Neural cell (in vitro differentiated cells): ENCODE measurements at regions not wholly inside any gene's neighbourhood (a gene's known extent, or its start where the extent isn't known, plus 50 kb on each side); places are given as distances from the start of the nearest gene placed in this dataset.

Experiments used
- H2AFZ ChIP-seq: fragments of 200-600, 300-800 bp; sonication (generic), shearing (Covaris generic); 2 replicates; pipeline ENCODE4 v1.6.0; 2014; ENCODE audit warnings: low read depth, mild to moderate bottlenecking, antibody characterized with exemption, low read length, moderate library complexity
- H3F3A ChIP-seq: fragments of 200-600 bp; shearing (Covaris generic); 2 replicates; pipeline ENCODE4 v1.6.1; 2016; ENCODE audit warnings: mild to moderate bottlenecking, moderate library complexity, mixed read lengths, antibody characterized with exemption, low read length; ENCODE audit not compliant: insufficient read depth, poor library complexity, severe bottlenecking
- H3K27ac ChIP-seq: fragments of 200-600, 300-800 bp; sonication (generic), shearing (Covaris generic); 2 replicates; pipeline ENCODE4 v1.5.1; 2014; ENCODE audit warnings: mild to moderate bottlenecking, low read length, moderate library complexity
- H3K27me3 ChIP-seq: fragments of 300-800, 200-600 bp; sonication (generic), shearing (Covaris generic); 2 replicates; pipeline ENCODE4 v1.6.0; 2014; ENCODE audit warnings: mild to moderate bottlenecking, low read depth, low read length, moderate library complexity; ENCODE audit not compliant: insufficient read depth
- H3K36me3 ChIP-seq: fragments of 300-800, 200-600 bp; sonication (generic), shearing (Covaris generic); 2 replicates; pipeline ENCODE4 v1.5.1; 2014; ENCODE audit warnings: mild to moderate bottlenecking, antibody characterized with exemption, low read length, moderate library complexity; ENCODE audit not compliant: insufficient read depth
- H3K4me2 ChIP-seq: fragments of 300-800, 200-600 bp; sonication (generic), shearing (Covaris generic); 2 replicates; pipeline ENCODE4 v1.6.0; 2014; ENCODE audit warnings: mild to moderate bottlenecking, low read length
- H3K4me3 ChIP-seq: fragments of 300-800, 200-600 bp; sonication (generic), shearing (Covaris generic); 2 replicates; pipeline ENCODE4 v1.5.1; 2014; ENCODE audit warnings: mild to moderate bottlenecking, low read length, moderate library complexity
- H3K79me2 ChIP-seq: fragments of 200-600 bp; shearing (Covaris generic); replicated peaks from 2 replicates; pipeline ENCODE4 v1.6.0; 2014; ENCODE audit warnings: mild to moderate bottlenecking, low read length, moderate library complexity; ENCODE audit not compliant: insufficient read depth
- H3K9ac ChIP-seq: fragments of 300-800, 200-600 bp; sonication (generic), shearing (Covaris generic); 2 replicates; pipeline ENCODE4 v1.6.1; 2016; ENCODE audit warnings: mild to moderate bottlenecking, low read length, mixed read lengths
- H3K9me2 ChIP-seq: fragments of 200-600 bp; shearing (Covaris generic); 2 replicates; pipeline ENCODE4 v1.6.1; 2016; ENCODE audit warnings: mild to moderate bottlenecking, low read length, mixed read lengths; ENCODE audit not compliant: insufficient read depth
- H3K9me3 ChIP-seq: fragments of 200-600, 300-800 bp; sonication (generic), shearing (Covaris generic); 2 replicates; pipeline ENCODE4 v1.6.1; 2016; ENCODE audit warnings: mild to moderate bottlenecking, mixed run types, low read length, moderate library complexity, mixed read lengths
- H4K20me1 ChIP-seq: fragments of 200-600 bp; shearing (Covaris generic); 2 replicates; pipeline ENCODE4 v1.6.1; 2016; ENCODE audit warnings: mild to moderate bottlenecking, mixed run types; ENCODE audit not compliant: insufficient read depth
- CTCF ChIP-seq: fragments of 450-650 bp; IDR thresholded peaks from 2 replicates; pipeline ENCODE4 v1.5.1; 2014; ENCODE audit warnings: antibody characterized with exemption, mild to moderate bottlenecking, moderate library complexity; ENCODE audit not compliant: poor library complexity, severe bottlenecking
- EP300 ChIP-seq: fragments of 450-650 bp; conservative IDR thresholded peaks from 2 replicates; pipeline ENCODE4 v1.6.1; 2014; ENCODE audit warnings: antibody characterized with exemption, mild to moderate bottlenecking, moderate library complexity; ENCODE audit not compliant: poor library complexity, severe bottlenecking
- EZH2 ChIP-seq: fragments of 200-600, 300-800 bp; shearing (Covaris generic), sonication (generic); IDR thresholded peaks from 2 replicates; pipeline ENCODE4 v1.6.1; 2014; ENCODE audit warnings: antibody characterized with exemption, low read length, borderline replicate concordance, mild to moderate bottlenecking; ENCODE audit not compliant: insufficient read depth, poor library complexity, severe bottlenecking
- MXI1 ChIP-seq: fragments of 450-650 bp; conservative IDR thresholded peaks from 2 replicates; pipeline ENCODE4 v1.6.1; 2014; ENCODE audit warnings: antibody characterized with exemption, mild to moderate bottlenecking; ENCODE audit not compliant: poor library complexity, severe bottlenecking
- POLR2AphosphoS5 ChIP-seq: IDR thresholded peaks from 2 replicates; pipeline ENCODE4 v1.6.1; 2012
- RAD21 ChIP-seq: fragments of 450-650 bp; conservative IDR thresholded peaks from 2 replicates; pipeline ENCODE4 v1.6.1; 2014; ENCODE audit warnings: antibody characterized with exemption, mild to moderate bottlenecking, moderate library complexity
- REST ChIP-seq: IDR thresholded peaks from 2 replicates; pipeline ENCODE4 v1.6.1; 2012; ENCODE audit warnings: borderline replicate concordance
- SMC3 ChIP-seq: fragments of 450-650 bp; conservative IDR thresholded peaks from 2 replicates; pipeline ENCODE4 v1.6.1; 2014; ENCODE audit warnings: antibody characterized with exemption, mild to moderate bottlenecking, moderate library complexity; ENCODE audit not compliant: poor library complexity
- TAF1 ChIP-seq: IDR thresholded peaks from 2 replicates; pipeline ENCODE4 v1.6.1; 2012; ENCODE audit warnings: low read depth

- TF ChIP-seq SMC3 (no peak), CTCF (no peak), EZH2 (no peak), POLR2AphosphoS5 (no peak), TAF1 (no peak), MXI1 (no peak), EP300 (no peak), RAD21 (no peak), REST (no peak)
Measured at GRCh38 chr5:37902323-37902722, 62.5 kb upstream of the GDNF start.

GRCh38 chr5:37900692-37901091 is 60.9 kb upstream of the GDNF start:
- Histone ChIP-seq H3K79me2 (no peaks in the 10 kb centered on the region), H3K4me2 (no peak overlapping the region), H3K4me3 (no peak overlapping the region), H3K36me3 (no peaks in the 10 kb centered on the region), H3K27me3 (no peaks in the 10 kb centered on the region), H3K9me2 (no peaks in the 10 kb centered on the region), H3F3A (no peaks in the 10 kb centered on the region), H3K9me3 (no peaks in the 10 kb centered on the region), H2AFZ (no peak overlapping the region), H4K20me1 (no peaks in the 10 kb centered on the region), H3K9ac (no peak overlapping the region), H3K27ac (no peak overlapping the region)
- no peak for TF ChIP-seq CTCF
- no peak for TF ChIP-seq RAD21
- TF ChIP-seq POLR2AphosphoS5 = no peak
- no peak for TF ChIP-seq SMC3
- TF ChIP-seq REST = no peak
- TF ChIP-seq TAF1 = no peak
- no peak for TF ChIP-seq MXI1
- TF ChIP-seq EZH2 = no peak
- no peak for TF ChIP-seq EP300

More at GRCh38 chr5:37902323-37902722, 62.5 kb upstream of the GDNF start:
- H3K27ac ChIP-seq = no peak overlapping the region
- no peaks in the 10 kb centered on the region for H3F3A ChIP-seq
- H3K27me3 ChIP-seq = no peaks in the 10 kb centered on the region
- H3K4me2 ChIP-seq = no peak overlapping the region
- H3K9me3 ChIP-seq = no peaks in the 10 kb centered on the region
- H3K4me3 ChIP-seq = no peak overlapping the region
- H4K20me1 ChIP-seq = no peaks in the 10 kb centered on the region
- H2AFZ ChIP-seq = no peak overlapping the region
- no peaks in the 10 kb centered on the region for H3K79me2 ChIP-seq
- H3K9ac ChIP-seq = no peak overlapping the region
- no peaks in the 10 kb centered on the region for H3K9me2 ChIP-seq
- no peaks in the 10 kb centered on the region for H3K36me3 ChIP-seq
